ENCODE measurements at regions not wholly inside any gene's neighbourhood (a gene's known extent, or its start where the extent isn't known, plus 50 kb on each side); places are given as distances from the start of the nearest gene placed in this dataset.

DNA sequence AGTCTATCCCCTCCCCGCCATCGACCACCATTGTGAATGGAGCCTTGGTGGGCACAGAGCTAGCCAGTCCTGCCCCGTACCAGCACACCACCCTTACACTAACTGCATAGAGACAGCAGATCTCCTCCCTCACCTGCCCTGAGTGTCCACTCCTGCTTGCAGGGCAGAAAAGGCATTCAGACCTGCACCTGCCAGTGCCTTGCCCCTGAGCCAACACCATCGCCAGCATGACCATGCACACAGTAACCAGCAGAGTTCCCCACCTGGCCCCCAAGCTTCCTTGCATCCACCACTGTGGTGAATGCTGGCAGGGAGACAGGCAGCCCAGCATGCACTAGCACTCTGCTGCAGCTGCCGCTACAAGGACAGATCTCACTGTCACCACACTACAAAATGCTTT lies 397.1 kb downstream of the KLHL4 start:
- Histone ChIP-seq H3K27ac (ENCODE audit: extremely low read length, insufficient read depth, low read length) (no peak overlapping the region), H3K9me3 (ENCODE audit: low read length) (no peaks in the 10 kb centered on the region), H3K4me2 (ENCODE audit: low read depth, low read length) (no peak overlapping the region), H3K9ac (ENCODE audit: insufficient read depth, low read depth, low read length) (no peak overlapping the region), H3K4me3 (replicated peaks in 1 of 3; ENCODE audit: insufficient read depth in 1 of 3, low read depth in 2 of 3, low read length in 3 of 3) (no peak overlapping the region), H3K79me2 (ENCODE audit: insufficient read depth, low read length) (no peaks in the 10 kb centered on the region), H3K27me3 (ENCODE audit: control insufficient read depth in 1 of 2, insufficient read depth in 2 of 2, low read length in 2 of 2) (no peaks in the 10 kb centered on the region), H2AFZ (ENCODE audit: low read length) (no peak overlapping the region), H3K4me1 (ENCODE audit: insufficient read depth, low read length) (no peaks in the 10 kb centered on the region), H3K36me3 (replicated peaks in 1 of 2; ENCODE audit: control insufficient read depth in 1 of 2, insufficient read depth in 2 of 2, low read length in 2 of 2) (no peaks in the 10 kb centered on the region), H4K20me1 (ENCODE audit: insufficient read depth, low read length) (no peaks in the 10 kb centered on the region)
- no peak for TF ChIP-seq ZFP37 (CRISPR knock-in tag; IDR thresholded peaks at IDR 0.05; ENCODE audit: borderline replicate concordance)
- no peak for TF ChIP-seq RNF2 (conservative IDR thresholded peaks at IDR 0.05; ENCODE audit: low read depth)
- in situ Hi-C loops (cut with HindIII; ENCODE audit: extremely low pct_ligation_motif_present, low pct_unique_long_range_greater_than_20kb) (no loop called here), intact Hi-C loops (cut with micrococcal nuclease; ENCODE audit: unreplicated experiment) (no loop called here)
- DNase-seq (ENCODE audit: low spot score) (no peak), FAIRE-seq (no peak), ATAC-seq (no peak)
- no TSS peak for BruUV-seq (replicated peaks)
- ChIA-PET POLR2A (no interaction called here), CTCF (ENCODE audit: low intra/inter-chr PET ratio, low total read pairs) (no interaction called here)
- WGBS (ENCODE audit: low lambda C conversion rate): no CpG with 5 or more reads among the region's 5 CpGs

DNA sequence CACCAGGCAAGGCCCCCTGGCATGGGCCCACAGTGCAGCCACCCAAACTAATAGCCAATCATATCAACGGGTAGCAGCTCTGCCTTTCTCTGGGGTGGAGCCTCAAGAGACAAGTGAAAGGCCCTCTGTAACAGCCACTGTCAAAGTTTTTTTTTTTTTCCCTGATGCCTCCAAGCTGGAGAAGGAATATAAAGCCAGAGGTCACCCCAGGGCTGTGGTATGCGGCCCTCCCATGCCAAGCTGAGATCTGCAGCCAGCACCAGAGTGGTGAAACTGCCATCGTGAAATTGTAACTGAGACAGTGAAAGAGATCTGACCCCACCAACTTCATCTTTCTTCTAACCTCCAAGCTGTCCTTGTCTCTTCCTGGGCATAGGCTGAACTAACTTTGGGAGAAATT lies 407.0 kb downstream of the KLHL4 start:
- Histone ChIP-seq H3K27ac (ENCODE audit: extremely low read length, insufficient read depth, low read length) (no peak overlapping the region), H3K36me3 (replicated peaks in 1 of 2; ENCODE audit: control insufficient read depth in 1 of 2, insufficient read depth in 2 of 2, low read length in 2 of 2) (no peaks in the 10 kb centered on the region), H3K4me2 (ENCODE audit: low read depth, low read length) (no peak overlapping the region), H3K9me3 (ENCODE audit: low read length) (no peaks in the 10 kb centered on the region), H3K9ac (ENCODE audit: insufficient read depth, low read depth, low read length) (no peak overlapping the region), H3K4me3 (replicated peaks in 1 of 3; ENCODE audit: insufficient read depth in 1 of 3, low read depth in 2 of 3, low read length in 3 of 3) (no peak overlapping the region), H3K4me1 (ENCODE audit: insufficient read depth, low read length) (no peaks in the 10 kb centered on the region), H3K79me2 (ENCODE audit: insufficient read depth, low read length) (no peaks in the 10 kb centered on the region), H3K27me3 (ENCODE audit: control insufficient read depth in 1 of 2, insufficient read depth in 2 of 2, low read length in 2 of 2) (no peaks in the 10 kb centered on the region), H2AFZ (ENCODE audit: low read length) (no peak overlapping the region), H4K20me1 (ENCODE audit: insufficient read depth, low read length) (no peaks in the 10 kb centered on the region)
- in situ Hi-C loops (cut with HindIII; ENCODE audit: extremely low pct_ligation_motif_present, low pct_unique_long_range_greater_than_20kb): no loop called here
- ATAC-seq: no peak
- BruUV-seq (replicated peaks): no TSS peak
- WGBS (ENCODE audit: low lambda C conversion rate): no CpG with 5 or more reads among the region's 3 CpGs
- FAIRE-seq: no peak
- no peak for DNase-seq (ENCODE audit: low spot score)
- intact Hi-C loops (cut with micrococcal nuclease; ENCODE audit: unreplicated experiment): no loop called here
- ChIA-PET POLR2A (no interaction called here), CTCF (ENCODE audit: low intra/inter-chr PET ratio, low total read pairs) (no interaction called here)
- no peak for TF ChIP-seq POGZ (CRISPR knock-in tag; IDR thresholded peaks at IDR 0.05)
- TF ChIP-seq HMG20A (CRISPR knock-in tag; IDR thresholded peaks at IDR 0.05; ENCODE audit: borderline replicate concordance): no peak
- TF ChIP-seq, protein P1, sequence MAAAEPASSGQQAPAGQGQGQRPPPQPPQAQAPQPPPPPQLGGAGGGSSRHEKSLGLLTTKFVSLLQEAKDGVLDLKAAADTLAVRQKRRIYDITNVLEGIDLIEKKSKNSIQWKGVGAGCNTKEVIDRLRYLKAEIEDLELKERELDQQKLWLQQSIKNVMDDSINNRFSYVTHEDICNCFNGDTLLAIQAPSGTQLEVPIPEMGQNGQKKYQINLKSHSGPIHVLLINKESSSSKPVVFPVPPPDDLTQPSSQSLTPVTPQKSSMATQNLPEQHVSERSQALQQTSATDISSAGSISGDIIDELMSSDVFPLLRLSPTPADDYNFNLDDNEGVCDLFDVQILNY (CRISPR knock-in tag; conservative IDR thresholded peaks at IDR 0.05): no peak
- no peak for TF ChIP-seq ZNF20 (CRISPR knock-in tag; IDR thresholded peaks at IDR 0.05)
- TF ChIP-seq ASH2L (IDR thresholded peaks at IDR 0.05; ENCODE audit: insufficient read length, low read depth, low read length): no peak
- TF ChIP-seq, protein P2, sequence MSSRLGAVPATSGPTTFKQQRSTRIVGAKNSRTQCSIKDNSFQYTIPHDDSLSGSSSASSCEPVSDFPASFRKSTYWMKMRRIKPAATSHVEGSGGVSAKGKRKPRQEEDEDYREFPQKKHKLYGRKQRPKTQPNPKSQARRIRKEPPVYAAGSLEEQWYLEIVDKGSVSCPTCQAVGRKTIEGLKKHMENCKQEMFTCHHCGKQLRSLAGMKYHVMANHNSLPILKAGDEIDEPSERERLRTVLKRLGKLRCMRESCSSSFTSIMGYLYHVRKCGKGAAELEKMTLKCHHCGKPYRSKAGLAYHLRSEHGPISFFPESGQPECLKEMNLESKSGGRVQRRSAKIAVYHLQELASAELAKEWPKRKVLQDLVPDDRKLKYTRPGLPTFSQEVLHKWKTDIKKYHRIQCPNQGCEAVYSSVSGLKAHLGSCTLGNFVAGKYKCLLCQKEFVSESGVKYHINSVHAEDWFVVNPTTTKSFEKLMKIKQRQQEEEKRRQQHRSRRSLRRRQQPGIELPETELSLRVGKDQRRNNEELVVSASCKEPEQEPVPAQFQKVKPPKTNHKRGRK (CRISPR knock-in tag; IDR thresholded peaks at IDR 0.05): no peak
- no peak for TF ChIP-seq ZNF556 (CRISPR knock-in tag; IDR thresholded peaks at IDR 0.05; ENCODE audit: borderline replicate concordance)
- TF ChIP-seq, protein P3, sequence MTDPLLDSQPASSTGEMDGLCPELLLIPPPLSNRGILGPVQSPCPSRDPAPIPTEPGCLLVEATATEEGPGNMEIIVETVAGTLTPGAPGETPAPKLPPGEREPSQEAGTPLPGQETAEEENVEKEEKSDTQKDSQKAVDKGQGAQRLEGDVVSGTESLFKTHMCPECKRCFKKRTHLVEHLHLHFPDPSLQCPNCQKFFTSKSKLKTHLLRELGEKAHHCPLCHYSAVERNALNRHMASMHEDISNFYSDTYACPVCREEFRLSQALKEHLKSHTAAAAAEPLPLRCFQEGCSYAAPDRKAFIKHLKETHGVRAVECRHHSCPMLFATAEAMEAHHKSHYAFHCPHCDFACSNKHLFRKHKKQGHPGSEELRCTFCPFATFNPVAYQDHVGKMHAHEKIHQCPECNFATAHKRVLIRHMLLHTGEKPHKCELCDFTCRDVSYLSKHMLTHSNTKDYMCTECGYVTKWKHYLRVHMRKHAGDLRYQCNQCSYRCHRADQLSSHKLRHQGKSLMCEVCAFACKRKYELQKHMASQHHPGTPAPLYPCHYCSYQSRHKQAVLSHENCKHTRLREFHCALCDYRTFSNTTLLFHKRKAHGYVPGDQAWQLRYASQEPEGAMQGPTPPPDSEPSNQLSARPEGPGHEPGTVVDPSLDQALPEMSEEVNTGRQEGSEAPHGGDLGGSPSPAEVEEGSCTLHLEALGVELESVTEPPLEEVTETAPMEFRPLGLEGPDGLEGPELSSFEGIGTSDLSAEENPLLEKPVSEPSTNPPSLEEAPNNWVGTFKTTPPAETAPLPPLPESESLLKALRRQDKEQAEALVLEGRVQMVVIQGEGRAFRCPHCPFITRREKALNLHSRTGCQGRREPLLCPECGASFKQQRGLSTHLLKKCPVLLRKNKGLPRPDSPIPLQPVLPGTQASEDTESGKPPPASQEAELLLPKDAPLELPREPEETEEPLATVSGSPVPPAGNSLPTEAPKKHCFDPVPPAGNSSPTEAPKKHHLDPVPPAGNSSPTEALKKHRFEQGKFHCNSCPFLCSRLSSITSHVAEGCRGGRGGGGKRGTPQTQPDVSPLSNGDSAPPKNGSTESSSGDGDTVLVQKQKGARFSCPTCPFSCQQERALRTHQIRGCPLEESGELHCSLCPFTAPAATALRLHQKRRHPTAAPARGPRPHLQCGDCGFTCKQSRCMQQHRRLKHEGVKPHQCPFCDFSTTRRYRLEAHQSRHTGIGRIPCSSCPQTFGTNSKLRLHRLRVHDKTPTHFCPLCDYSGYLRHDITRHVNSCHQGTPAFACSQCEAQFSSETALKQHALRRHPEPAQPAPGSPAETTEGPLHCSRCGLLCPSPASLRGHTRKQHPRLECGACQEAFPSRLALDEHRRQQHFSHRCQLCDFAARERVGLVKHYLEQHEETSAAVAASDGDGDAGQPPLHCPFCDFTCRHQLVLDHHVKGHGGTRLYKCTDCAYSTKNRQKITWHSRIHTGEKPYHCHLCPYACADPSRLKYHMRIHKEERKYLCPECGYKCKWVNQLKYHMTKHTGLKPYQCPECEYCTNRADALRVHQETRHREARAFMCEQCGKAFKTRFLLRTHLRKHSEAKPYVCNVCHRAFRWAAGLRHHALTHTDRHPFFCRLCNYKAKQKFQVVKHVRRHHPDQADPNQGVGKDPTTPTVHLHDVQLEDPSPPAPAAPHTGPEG (CRISPR knock-in tag; IDR thresholded peaks at IDR 0.05): no peak
- no peak for TF ChIP-seq ZNF30 (CRISPR knock-in tag; IDR thresholded peaks at IDR 0.05)

All from HepG2 (cell line).